Stomach (tissue), 4 donors: ENCODE measurements at regions not wholly inside any gene's neighbourhood (a gene's known extent, or its start where the extent isn't known, plus 50 kb on each side); places are given as distances from the start of the nearest gene placed in this dataset.

Source experiments
- CTCF ChIP-seq, 7 experiments: fragments of 450-650 bp in 4 of 7; fragments of 200-600 bp in 3 of 7; sonication (generic) in 3 of 7; IDR thresholded peaks; one replicate each; pipeline ENCODE4 v1.5.1; 2016 to 2019; ENCODE audit warnings: antibody characterized with exemption in 7 of 7, control low read depth in 2 of 7, mild to moderate bottlenecking in 1 of 7
- EP300 ChIP-seq: sonication (generic); formaldehyde crosslinking; IDR thresholded peaks from one replicate; pipeline ENCODE4 v1.6.1; 2017; ENCODE audit warnings: antibody characterized with exemption
- POLR2A ChIP-seq, 4 donors: fragments of 450-650 bp; IDR thresholded peaks; one replicate each; pipeline ENCODE4 v1.6.1; 2016; ENCODE audit warnings: antibody characterized with exemption in 4 of 4, control low read depth in 2 of 4, mild to moderate bottlenecking in 1 of 4, moderate library complexity in 1 of 4
- POLR2AphosphoS5 ChIP-seq, 3 donors: sonication (generic); formaldehyde crosslinking; IDR thresholded peaks; one replicate each; pipeline ENCODE4 v1.6.1; 2016; ENCODE audit warnings: antibody characterized with exemption in 3 of 3

GRCh38 chr18:59787998-59788790 is 91.0 kb upstream of the CCBE1 start:
- TF ChIP-seq CTCF (IDR thresholded peaks at IDR 0.05) (no peak), POLR2A (IDR thresholded peaks at IDR 0.05) (no peak), EP300 (no peak), POLR2AphosphoS5 (IDR thresholded peaks at IDR 0.05) (no peak)
